ENCODE measurements at regions not wholly inside any gene's neighbourhood (a gene's known extent, or its start where the extent isn't known, plus 50 kb on each side); places are given as distances from the start of the nearest gene placed in this dataset.

DNA sequence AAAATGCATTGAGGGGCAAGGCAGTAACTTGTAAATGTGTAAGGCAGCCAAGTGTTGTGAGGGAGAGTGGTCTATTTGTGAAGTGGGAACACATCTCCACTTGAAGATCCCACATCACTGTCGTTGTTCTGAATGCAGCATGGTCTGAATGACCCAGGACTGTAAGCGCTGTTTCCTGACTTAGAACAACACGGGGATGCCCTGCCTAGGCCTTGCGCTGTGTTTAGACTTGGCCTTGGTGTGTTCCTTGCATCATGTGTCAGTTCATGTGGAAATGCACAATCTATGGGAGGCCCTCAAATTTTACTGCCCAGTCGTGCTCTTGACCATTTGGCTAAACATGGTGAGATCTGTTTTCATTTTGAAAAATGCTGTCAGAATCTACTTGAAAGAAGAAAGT, 205.1 kb downstream of the SOX11 start:
- Histone ChIP-seq H3K36me3 (ENCODE audit: control insufficient read depth, insufficient read depth, low read length) (no peaks in the 10 kb centered on the region), H3K27me3 (ENCODE audit: control insufficient read depth, insufficient read depth, low read length) (no peaks in the 10 kb centered on the region), H3K4me3 (ENCODE audit: low read depth, low read length) (no peak overlapping the region)
- TF ChIP-seq, protein P1, sequence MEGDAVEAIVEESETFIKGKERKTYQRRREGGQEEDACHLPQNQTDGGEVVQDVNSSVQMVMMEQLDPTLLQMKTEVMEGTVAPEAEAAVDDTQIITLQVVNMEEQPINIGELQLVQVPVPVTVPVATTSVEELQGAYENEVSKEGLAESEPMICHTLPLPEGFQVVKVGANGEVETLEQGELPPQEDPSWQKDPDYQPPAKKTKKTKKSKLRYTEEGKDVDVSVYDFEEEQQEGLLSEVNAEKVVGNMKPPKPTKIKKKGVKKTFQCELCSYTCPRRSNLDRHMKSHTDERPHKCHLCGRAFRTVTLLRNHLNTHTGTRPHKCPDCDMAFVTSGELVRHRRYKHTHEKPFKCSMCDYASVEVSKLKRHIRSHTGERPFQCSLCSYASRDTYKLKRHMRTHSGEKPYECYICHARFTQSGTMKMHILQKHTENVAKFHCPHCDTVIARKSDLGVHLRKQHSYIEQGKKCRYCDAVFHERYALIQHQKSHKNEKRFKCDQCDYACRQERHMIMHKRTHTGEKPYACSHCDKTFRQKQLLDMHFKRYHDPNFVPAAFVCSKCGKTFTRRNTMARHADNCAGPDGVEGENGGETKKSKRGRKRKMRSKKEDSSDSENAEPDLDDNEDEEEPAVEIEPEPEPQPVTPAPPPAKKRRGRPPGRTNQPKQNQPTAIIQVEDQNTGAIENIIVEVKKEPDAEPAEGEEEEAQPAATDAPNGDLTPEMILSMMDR (IDR thresholded peaks at IDR 0.05; ENCODE audit: insufficient read depth, low read depth, low read length), result no peak
- POLR2A ChIA-PET, result no interaction called here
- CTCF ChIA-PET, result no interaction called here
- DNase-seq (ENCODE audit: low read depth), result no peak

GRCh38 chr2:5898667-5899066, 206.5 kb downstream of the SOX11 start:
- no peaks in the 10 kb centered on the region for H3K27me3 ChIP-seq (ENCODE audit: control insufficient read depth, insufficient read depth, low read length)
- ChIA-PET POLR2A (no interaction called here), CTCF (no interaction called here)
- no peak overlapping the region for H3K4me3 ChIP-seq (ENCODE audit: low read depth, low read length)
- TF ChIP-seq, protein P1 (IDR thresholded peaks at IDR 0.05; ENCODE audit: insufficient read depth, low read depth, low read length), result no peak
- DNase-seq (ENCODE audit: low read depth), result no peak
- H3K36me3 ChIP-seq (ENCODE audit: control insufficient read depth, insufficient read depth, low read length), result no peaks in the 10 kb centered on the region

- Histone ChIP-seq H3K27me3 (ENCODE audit: control insufficient read depth, insufficient read depth, low read length) (no peaks in the 10 kb centered on the region), H3K4me3 (ENCODE audit: low read depth, low read length) (no peak overlapping the region), H3K36me3 (ENCODE audit: control insufficient read depth, insufficient read depth, low read length) (no peaks in the 10 kb centered on the region)
- ChIA-PET POLR2A (no interaction called here), CTCF (no interaction called here)
- TF ChIP-seq, protein P1 (IDR thresholded peaks at IDR 0.05; ENCODE audit: insufficient read depth, low read depth, low read length), result no peak
- no peak for DNase-seq (ENCODE audit: low read depth)
Observed at GRCh38 chr2:5905661-5906060, 213.5 kb downstream of the SOX11 start.

DNA sequence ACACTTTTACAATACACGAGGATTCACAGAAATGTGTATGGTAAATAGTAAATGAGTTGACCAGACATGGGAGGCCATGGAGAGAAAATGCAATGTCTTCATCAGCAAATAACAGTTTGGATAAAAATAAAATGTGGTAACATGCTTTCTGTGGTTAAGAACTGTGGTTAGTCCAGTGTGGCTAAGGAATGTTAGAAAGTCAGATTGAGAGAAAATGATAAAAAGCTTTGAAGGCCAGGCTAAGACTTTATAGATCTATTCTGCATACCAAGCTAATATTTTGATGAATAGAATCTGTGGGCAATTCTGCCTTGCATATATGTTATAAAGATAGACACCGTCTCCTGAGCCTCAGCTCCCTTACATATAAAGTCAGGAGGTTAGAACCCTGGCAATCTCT, 215.9 kb downstream of the SOX11 start:
- CTCF ChIA-PET, result no interaction called here
- Histone ChIP-seq H3K27me3 (ENCODE audit: control insufficient read depth, insufficient read depth, low read length) (no peaks in the 10 kb centered on the region), H3K4me3 (ENCODE audit: low read depth, low read length) (no peak overlapping the region), H3K36me3 (ENCODE audit: control insufficient read depth, insufficient read depth, low read length) (no peaks in the 10 kb centered on the region)
- TF ChIP-seq, protein P1 (IDR thresholded peaks at IDR 0.05; ENCODE audit: insufficient read depth, low read depth, low read length), result no peak
- POLR2A ChIA-PET, result no interaction called here
- no peak for DNase-seq (ENCODE audit: low read depth)

DNA sequence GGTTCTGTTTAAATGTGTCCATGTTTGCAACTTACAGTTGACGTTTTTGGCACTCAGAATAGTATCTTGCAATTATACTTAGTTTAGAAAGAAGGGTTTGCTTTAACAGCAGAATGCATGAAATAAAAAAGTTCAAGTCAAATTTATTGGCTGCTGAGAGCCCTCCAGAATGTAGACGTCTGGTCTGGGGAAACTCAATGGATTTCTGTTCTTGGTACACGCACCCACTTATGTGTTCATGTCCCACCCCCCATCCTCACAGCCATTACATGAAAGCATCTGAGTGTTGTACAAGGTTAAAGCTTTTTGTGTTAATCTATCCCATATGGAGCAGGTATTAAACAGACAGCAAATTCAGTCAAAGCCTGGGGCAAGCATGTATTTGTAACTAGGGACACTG, 219.5 kb downstream of the SOX11 start:
- no peaks in the 10 kb centered on the region for H3K27me3 ChIP-seq (ENCODE audit: control insufficient read depth, insufficient read depth, low read length)

More for the DNA sequence above, 219.5 kb downstream of the SOX11 start:
- DNase-seq (ENCODE audit: low read depth), result no peak
- POLR2A ChIA-PET, result no interaction called here
- TF ChIP-seq, protein P1 (IDR thresholded peaks at IDR 0.05; ENCODE audit: insufficient read depth, low read depth, low read length), result no peak
- CTCF ChIA-PET, result no interaction called here
- Histone ChIP-seq H3K4me3 (ENCODE audit: low read depth, low read length) (no peak overlapping the region), H3K36me3 (ENCODE audit: control insufficient read depth, insufficient read depth, low read length) (no peaks in the 10 kb centered on the region)
